Effector CD8-positive, alpha-beta T cell (primary cell): ENCODE measurements at regions not wholly inside any gene's neighbourhood (a gene's known extent, or its start where the extent isn't known, plus 50 kb on each side); places are given as distances from the start of the nearest gene placed in this dataset.
"Not testable (repeated sequence)": the region's sequence is repeated elsewhere in the genome, so short reads cannot be mapped to it uniquely, and the experiment has no call there.

Experiments
- DNase-seq: peaks from one replicate; lab custom pipeline; 2025; lab: John Stamatoyannopoulos, UW

GRCh38 chr10:64316833-64317232 is 795.6 kb downstream of the REEP3 start:
- no peak for DNase-seq

DNA sequence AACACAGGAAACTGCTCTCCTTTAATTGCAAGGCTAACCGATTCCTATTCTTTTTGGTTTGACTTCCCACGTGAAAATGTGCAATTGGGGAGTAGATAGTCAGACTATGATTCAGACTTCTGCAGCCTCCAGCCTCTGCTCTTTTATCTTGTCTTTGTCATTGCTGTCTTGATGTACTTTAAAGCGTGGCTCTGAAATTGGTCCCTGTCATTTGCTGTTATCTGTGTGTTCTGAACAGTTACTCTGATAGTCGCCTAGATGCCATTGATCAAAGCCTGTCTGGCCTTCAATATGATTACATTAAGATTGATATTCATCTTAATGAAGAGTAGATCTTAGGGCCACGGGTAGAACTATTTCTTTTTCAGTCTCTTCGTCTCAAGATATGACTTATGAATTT is 799.2 kb downstream of the REEP3 start:
- no peak for DNase-seq

DNA sequence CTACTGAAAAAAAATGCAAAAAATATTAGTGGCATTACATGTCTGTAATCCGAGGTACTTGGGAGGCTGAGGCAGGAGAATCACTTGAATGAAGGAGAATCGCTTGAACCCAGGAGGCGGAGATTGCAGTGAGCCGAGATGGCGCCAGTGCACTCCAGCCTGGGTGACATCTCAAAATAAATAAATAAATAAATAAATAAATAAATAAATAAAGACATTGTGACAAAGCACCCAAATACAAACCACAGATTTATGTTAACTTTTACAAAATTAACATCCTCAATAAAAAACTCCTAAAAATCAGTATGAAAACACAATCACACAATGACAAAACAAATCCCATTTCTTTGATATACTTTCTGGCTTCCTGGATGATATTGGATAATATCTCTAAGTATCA is 808.3 kb downstream of the REEP3 start:
- no peak for DNase-seq

GRCh38 chr10:64332551-64332950 is 811.4 kb downstream of the REEP3 start:
- DNase-seq = no peak

GRCh38 chr10:64334084-64334483 is 812.9 kb downstream of the REEP3 start:
- DNase-seq = no peak

GRCh38 chr10:64344211-64344610 is 823.0 kb downstream of the REEP3 start:
- DNase-seq = no peak

- no peak for DNase-seq
These were observed 824.7 kb downstream of the REEP3 start for GRCh38 chr10:64345856-64346255.

- DNase-seq = no peak
These were observed 825.2 kb downstream of the REEP3 start for GRCh38 chr10:64346389-64346788.

- no peak for DNase-seq
These were observed 829.5 kb downstream of the REEP3 start for GRCh38 chr10:64350665-64351064.

DNA sequence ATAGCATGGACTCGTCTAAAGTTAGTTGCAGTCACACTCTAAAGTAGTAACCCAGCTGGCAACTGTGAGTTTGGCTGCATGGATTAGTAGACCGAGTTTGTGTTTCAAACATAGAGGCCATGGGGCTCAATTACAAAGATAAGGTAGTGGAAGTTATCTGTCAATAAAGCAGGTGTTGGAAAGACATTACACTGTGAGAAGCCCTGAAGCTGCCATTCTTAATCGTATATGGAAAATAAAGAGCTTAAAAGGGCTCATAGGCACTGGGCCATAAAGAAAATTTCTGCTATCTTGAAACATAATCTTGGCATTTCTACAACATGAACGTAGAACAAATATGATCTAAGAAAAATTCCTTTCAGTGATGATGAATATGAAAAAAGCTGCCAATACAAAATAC is 837.7 kb downstream of the REEP3 start:
- DNase-seq = no peak

DNA sequence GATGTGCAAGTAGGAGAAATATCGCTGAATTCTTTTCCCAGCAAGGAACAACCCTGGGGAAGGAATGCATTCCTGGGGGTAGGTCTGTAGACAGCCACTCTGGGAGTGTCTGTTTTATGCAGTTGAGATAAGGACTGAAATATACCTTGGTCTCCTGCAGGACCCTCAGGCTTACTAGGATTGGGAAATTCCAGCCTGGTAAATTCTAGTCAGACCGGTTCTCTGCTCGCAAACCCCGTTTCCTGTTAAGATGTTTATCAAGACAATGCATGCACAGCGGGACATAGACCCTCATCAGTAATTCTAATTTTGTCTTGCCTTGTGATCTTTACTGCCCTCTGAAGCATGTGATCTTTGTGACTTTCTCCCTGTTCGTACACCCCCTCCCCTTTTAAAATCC is 839.0 kb downstream of the REEP3 start:
- DNase-seq = not testable (repeated sequence)

DNA sequence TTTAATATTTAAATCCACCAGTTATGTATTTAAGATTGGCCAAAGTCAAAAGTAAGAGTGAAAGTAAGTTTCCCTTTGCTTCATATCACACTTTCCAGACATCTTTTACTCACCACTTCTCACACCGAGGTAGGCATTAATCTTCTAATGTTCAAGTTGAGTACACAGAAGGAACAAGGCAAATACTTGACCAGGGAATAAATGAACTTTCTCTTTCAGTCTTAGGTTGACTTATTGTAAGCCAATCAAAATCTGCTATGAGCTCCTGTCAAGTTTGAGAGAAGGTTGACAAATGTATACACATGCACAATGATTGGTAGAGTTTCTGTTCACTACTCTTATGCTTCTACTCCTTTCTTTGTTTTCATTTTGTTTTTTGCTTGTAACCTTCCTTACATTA is 842.5 kb downstream of the REEP3 start:
- DNase-seq = no peak

GRCh38 chr10:64365663-64366062 is 844.5 kb downstream of the REEP3 start:
- DNase-seq = no peak

GRCh38 chr10:64368298-64368697 is 847.1 kb downstream of the REEP3 start:
- no peak for DNase-seq

DNA sequence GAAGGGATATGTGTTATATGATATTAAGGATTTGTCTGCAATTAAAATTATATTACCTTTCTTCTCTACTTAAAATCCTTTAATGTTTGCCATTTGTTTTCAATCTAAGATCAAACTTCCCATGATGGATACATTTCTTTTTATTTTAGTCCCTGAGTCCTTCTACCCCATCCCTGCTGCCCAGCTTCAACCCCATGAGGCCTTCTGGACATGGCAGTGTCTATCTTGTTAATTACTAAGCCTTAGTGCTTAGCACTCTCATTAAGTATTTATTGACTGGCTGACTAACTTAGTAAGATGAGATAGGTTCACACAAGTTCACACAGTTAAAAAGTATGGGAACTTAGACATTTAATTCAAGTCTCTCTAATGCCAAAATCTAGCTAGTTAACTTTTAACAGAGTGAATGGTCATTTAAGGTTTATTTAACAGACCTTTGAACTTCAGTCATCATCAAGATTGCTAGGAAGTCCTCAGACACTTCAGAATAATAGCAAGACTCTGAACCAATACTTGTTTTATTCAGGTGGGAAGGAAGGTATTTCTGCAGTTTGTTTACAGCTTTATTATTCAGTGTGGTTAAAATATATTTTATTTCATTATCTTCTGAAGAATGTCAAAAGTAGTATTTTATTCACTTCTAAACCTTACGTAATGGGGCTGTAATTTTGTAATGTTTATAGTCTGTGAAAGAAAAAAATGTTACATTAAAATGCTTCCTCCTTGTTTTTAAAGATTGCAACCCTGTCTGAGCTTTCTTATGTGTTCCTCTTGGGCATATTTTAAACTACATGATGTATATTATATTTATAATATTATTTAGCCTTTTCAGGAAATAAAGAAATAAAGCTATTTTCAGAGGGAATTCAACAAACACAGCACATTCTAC is 848.9 kb downstream of the REEP3 start:
- DNase-seq = no peak

- DNase-seq = no peak
These were observed 853.1 kb downstream of the REEP3 start for GRCh38 chr10:64374346-64374745.

- DNase-seq = no peak
These were observed 855.0 kb downstream of the REEP3 start for GRCh38 chr10:64376167-64376566.

- DNase-seq = no peak
These were observed 858.7 kb downstream of the REEP3 start for GRCh38 chr10:64379898-64380297.

- no peak for DNase-seq
These were observed 864.2 kb downstream of the REEP3 start for GRCh38 chr10:64385355-64385754.

DNA sequence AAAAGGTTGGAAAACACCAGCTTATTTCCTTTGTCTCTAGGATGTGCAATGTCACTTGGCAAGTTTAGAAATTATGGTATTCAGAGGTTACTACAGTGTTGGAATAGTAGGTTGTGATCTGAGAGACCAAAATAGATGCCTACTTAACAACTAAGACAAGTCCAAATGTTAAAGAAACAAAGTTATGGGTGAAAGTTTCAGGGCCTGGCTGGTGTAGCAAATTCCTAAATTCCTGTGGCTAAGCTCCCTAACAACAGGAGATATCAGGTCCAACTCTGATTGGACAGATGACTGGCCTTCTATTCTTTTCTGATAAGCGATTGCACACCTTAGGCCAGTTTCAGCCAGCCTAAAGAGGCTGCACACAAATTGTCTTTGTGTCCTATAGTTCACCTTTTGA is 873.5 kb downstream of the REEP3 start:
- DNase-seq = no peak

- no peak for DNase-seq
These were observed 875.0 kb downstream of the REEP3 start for GRCh38 chr10:64396105-64396708.

- no peak for DNase-seq
These were observed 875.9 kb downstream of the REEP3 start for GRCh38 chr10:64397125-64397524.

GRCh38 chr10:64408391-64409183 is 887.4 kb downstream of the REEP3 start:
- DNase-seq = no peak
